ENCODE measurements at regions not wholly inside any gene's neighbourhood (a gene's known extent, or its start where the extent isn't known, plus 50 kb on each side); places are given as distances from the start of the nearest gene placed in this dataset.

DNA sequence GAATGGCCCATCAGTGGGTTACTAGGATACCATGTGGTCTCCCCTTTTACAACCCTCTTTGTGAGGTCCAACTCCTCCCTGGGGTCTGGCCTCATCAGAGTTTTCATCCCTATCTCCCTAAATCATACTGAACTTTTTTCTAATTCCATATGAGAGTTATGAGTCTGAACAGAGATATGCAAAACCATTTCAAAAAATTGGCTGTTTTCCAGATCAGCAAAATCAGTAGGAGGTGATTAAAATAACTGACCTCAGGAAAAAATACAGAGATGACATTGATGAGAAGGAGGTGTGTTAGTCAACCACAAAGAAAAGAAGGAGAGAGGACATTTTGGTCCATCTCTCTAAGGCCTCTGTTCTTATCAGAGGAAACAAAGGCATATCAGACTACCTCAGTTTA lies 200.8 kb upstream of the CFAP20DC start:
- no peaks in the 10 kb centered on the region for H3K27me3 Mint-ChIP-seq
- H3K9me3 Mint-ChIP-seq = peaks cover 0 to 11% (median 0%) of the 10 kb centered on the region in 9 donors
- H3K36me3 Mint-ChIP-seq = no peaks in the 10 kb centered on the region
- DNase-seq (no peak), ATAC-seq (no peak)
- H3K27ac Mint-ChIP-seq = no peak overlapping the region
- POLR2A ChIA-PET = no interaction called here
- peaks cover 0 to 8% (median 0%) of the 10 kb centered on the region in 4 donors for H3K4me1 Mint-ChIP-seq
- H3K4me3 Mint-ChIP-seq = no peak overlapping the region

DNA sequence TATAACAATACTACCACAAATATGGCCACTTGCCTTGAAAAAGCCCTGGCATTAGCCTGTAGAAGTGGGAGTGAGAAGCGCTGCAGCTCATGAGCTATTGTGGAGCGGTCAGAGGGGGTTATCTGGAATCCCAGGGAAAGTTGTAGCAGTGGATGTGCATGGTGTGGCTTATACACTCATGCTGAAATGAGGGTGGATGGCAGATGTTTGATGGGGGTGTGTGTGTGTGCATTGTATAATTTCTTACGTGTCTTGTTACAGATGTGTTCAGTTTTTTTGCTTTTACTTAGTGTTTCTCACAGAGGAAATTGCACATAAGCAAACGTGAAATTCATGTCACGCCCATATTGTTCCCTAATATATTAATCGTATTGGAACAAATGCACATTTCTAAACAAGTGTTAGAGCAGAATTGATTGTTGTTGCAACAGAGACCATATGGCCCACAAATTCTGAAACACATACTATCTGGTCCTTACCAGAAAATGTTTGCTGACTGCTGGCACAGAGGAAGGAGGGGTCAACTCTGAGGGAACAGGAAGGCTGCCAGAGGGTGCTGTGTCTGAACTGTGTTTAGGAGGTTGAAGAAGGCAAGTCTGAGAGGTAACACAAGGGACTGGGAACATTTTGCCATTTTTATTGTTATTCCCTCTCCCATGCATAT lies 200.0 kb upstream of the CFAP20DC start:
- no peak for ATAC-seq
- no peaks in the 10 kb centered on the region for H3K27me3 Mint-ChIP-seq
- peaks cover 0 to 8% (median 0%) of the 10 kb centered on the region in 4 donors for H3K4me1 Mint-ChIP-seq
- no peak for DNase-seq
- POLR2A ChIA-PET = no interaction called here
- H3K27ac Mint-ChIP-seq = no peak overlapping the region
- no peaks in the 10 kb centered on the region for H3K36me3 Mint-ChIP-seq
- H3K4me3 Mint-ChIP-seq = no peak overlapping the region
- H3K9me3 Mint-ChIP-seq = peaks cover 0 to 11% (median 0%) of the 10 kb centered on the region in 9 donors

DNA sequence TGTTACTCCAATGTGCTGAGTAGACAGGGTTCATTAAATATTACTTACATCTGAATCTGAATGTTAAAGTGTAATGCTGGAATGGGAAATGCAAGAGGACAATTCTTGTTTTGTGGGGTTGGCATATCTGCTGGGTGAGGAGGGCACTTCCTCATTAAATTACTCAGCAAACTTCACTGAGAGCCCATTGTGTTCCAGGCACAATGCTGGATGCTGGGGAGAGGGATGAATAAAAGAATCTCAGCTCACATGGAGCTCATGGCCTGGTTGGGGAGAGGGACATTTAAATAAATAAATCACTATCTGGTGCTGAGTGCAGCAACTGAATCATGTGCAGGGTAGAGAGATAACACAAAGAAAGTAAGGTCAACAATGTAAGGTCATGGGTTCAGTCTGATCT lies 199.2 kb upstream of the CFAP20DC start:
- Mint-ChIP-seq H3K27me3 (no peaks in the 10 kb centered on the region), H3K4me3 (no peak overlapping the region), H3K4me1 (peaks cover 0 to 8% (median 0%) of the 10 kb centered on the region in 4 donors), H3K36me3 (no peaks in the 10 kb centered on the region), H3K27ac (no peak overlapping the region), H3K9me3 (peaks cover 0 to 11% (median 0%) of the 10 kb centered on the region in 9 donors)
- no peak for DNase-seq
- POLR2A ChIA-PET = no interaction called here
- no peak for ATAC-seq

DNA sequence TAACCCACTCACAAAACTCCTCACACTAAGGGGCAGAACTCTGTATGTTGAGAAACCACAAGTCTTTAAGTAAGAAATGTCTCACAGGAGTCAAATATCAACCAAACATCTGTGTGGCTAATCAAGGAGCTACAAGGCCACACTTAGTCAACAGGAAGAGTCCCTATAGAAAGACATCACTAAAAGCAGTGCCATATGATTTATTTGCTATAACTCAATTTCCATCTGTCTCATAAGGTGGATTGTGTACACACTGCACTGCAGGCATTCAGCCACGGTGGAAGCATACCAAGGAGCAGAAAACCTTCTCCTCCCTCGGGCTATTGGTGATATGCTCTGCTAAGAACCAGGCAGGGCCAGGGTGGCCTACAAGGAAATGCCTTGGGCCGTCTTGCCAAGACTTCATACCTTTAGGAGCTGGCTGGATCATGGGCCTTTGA lies 197.6 kb upstream of the CFAP20DC start:
- ATAC-seq = no peak
- POLR2A ChIA-PET = no interaction called here
- Mint-ChIP-seq H3K27me3 (peaks cover 0 to 4% (median 0%) of the 10 kb centered on the region in 5 donors), H3K36me3 (no peaks in the 10 kb centered on the region), H3K4me3 (no peak overlapping the region), H3K4me1 (peaks cover 0 to 8% (median 0%) of the 10 kb centered on the region in 4 donors), H3K9me3 (peaks cover 0 to 11% (median 3%) of the 10 kb centered on the region in 9 donors), H3K27ac (no peak overlapping the region)
- DNase-seq = no peak

DNA sequence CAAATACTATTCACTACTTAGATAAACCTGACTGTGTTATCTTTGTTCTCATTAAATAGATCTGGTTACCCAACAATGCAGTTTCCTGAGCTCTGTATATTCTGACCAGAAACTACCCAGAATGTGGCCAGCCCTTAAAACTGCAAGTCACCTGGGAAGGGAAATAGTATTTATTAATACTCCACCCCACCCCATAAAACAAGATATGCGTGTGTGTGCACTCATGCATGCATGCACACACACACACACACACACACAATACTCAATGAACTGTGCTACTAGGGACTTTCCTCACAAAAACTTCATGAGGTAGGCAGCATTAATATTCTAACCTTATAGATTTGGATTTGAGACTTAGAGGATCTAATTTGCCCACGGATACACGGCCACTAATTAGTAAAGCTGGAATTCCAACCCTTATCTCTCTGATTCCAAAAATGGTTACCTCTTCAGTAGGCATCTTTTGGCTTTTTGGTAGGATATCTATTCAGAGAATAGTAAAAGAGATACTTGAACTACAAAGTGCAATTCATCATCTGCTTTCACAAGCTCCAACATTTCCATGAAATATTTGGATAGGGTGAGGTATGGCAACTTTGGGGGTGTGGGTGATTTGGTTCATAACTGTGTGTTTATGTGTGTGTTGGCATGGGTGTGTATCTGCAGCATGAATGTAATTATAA lies 197.0 kb upstream of the CFAP20DC start:
- no peak for ATAC-seq
- Mint-ChIP-seq H3K27ac (no peak overlapping the region), H3K36me3 (no peaks in the 10 kb centered on the region), H3K27me3 (peaks cover 0 to 4% (median 0%) of the 10 kb centered on the region in 5 donors), H3K9me3 (peaks cover 0 to 11% (median 3%) of the 10 kb centered on the region in 9 donors), H3K4me3 (no peak overlapping the region), H3K4me1 (peaks cover 0 to 8% (median 0%) of the 10 kb centered on the region in 4 donors)
- POLR2A ChIA-PET = no interaction called here
- DNase-seq = no peak

- Mint-ChIP-seq H3K27me3 (peaks cover 0 to 4% (median 0%) of the 10 kb centered on the region in 5 donors), H3K27ac (no peak overlapping the region), H3K4me3 (no peak overlapping the region), H3K4me1 (peaks cover 0 to 8% (median 0%) of the 10 kb centered on the region in 4 donors), H3K9me3 (peaks cover 0 to 11% (median 3%) of the 10 kb centered on the region in 9 donors), H3K36me3 (no peaks in the 10 kb centered on the region)
- POLR2A ChIA-PET = no interaction called here
- DNase-seq = no peak
- ATAC-seq = no peak
These were observed 196.2 kb upstream of the CFAP20DC start for GRCh38 chr3:59245859-59246501.

DNA sequence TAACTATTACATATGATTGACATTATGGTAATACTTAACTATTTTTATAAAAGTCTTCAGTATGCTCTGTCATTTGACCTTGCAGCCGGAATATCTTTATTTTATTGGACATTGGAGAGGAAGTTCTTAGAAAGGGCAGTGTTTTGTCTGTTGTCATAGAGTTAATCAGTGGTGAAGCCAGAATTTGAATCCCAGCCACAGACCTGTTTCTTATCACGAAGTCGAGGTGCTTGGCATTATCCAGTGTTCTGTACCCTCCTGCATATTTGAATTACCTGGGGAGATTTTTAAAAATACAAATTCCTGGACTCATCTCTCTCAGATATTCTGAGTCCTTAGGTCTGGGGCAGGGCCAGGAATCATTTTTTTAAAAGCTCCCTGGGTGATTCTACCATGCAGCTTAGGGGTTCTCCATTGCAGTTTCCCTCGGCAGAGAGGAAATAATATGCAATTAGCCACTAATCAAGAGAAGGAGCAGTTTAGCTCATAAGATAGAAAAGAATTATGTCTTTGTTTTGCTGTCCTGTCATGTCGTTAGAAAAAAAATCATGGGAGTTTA lies 195.6 kb upstream of the CFAP20DC start:
- ATAC-seq (no peak), DNase-seq (no peak)
- no peak overlapping the region for H3K4me3 Mint-ChIP-seq
- peaks cover 0 to 4% (median 0%) of the 10 kb centered on the region in 5 donors for H3K27me3 Mint-ChIP-seq
- peaks cover 0 to 8% (median 0%) of the 10 kb centered on the region in 4 donors for H3K4me1 Mint-ChIP-seq
- H3K36me3 Mint-ChIP-seq = no peaks in the 10 kb centered on the region
- peaks cover 0 to 11% (median 3%) of the 10 kb centered on the region in 9 donors for H3K9me3 Mint-ChIP-seq
- no peak overlapping the region for H3K27ac Mint-ChIP-seq
- POLR2A ChIA-PET = no interaction called here

GRCh38 chr3:59244343-59244742 lies 194.5 kb upstream of the CFAP20DC start:
- H3K27me3 Mint-ChIP-seq = peaks cover 0 to 4% (median 0%) of the 10 kb centered on the region in 5 donors
- POLR2A ChIA-PET = no interaction called here
- no peak overlapping the region for H3K27ac Mint-ChIP-seq
- H3K4me1 Mint-ChIP-seq = peaks cover 0 to 8% (median 0%) of the 10 kb centered on the region in 4 donors
- DNase-seq (no peak), ATAC-seq (no peak)
- H3K36me3 Mint-ChIP-seq = peaks cover 0 to under 1% (median 0%) of the 10 kb centered on the region in 3 donors
- H3K9me3 Mint-ChIP-seq = peaks cover 0 to 11% (median 3%) of the 10 kb centered on the region in 9 donors
- H3K4me3 Mint-ChIP-seq = no peak overlapping the region

DNA sequence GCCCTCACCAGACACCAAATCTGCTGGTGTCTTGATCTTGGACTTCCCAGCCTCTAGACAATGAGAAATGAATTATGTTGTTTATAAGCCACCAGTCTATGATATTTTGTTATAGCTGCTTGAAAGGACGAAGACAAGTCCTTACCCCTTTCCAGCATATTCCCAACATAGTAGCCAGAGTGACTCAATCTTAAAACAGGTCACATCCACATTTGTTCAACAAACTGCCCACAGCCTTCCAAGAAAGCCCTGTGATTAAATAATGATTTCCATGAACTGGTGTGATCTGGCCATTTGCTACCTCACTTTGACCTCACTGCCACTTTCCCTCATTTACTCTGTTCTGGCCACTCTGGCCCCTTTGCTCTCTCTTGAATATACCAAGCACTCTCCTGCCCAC lies 193.7 kb upstream of the CFAP20DC start:
- ATAC-seq (no peak), DNase-seq (no peak)
- H3K27ac Mint-ChIP-seq = no peak overlapping the region
- POLR2A ChIA-PET = no interaction called here
- peaks cover 0 to 4% (median 0%) of the 10 kb centered on the region in 5 donors for H3K27me3 Mint-ChIP-seq
- H3K4me3 Mint-ChIP-seq = no peak overlapping the region
- peaks cover 0 to 11% (median 4%) of the 10 kb centered on the region in 9 donors for H3K9me3 Mint-ChIP-seq
- H3K36me3 Mint-ChIP-seq = peaks cover 0 to 8% (median 0%) of the 10 kb centered on the region in 3 donors
- peaks cover 0 to 8% (median 0%) of the 10 kb centered on the region in 4 donors for H3K4me1 Mint-ChIP-seq

DNA sequence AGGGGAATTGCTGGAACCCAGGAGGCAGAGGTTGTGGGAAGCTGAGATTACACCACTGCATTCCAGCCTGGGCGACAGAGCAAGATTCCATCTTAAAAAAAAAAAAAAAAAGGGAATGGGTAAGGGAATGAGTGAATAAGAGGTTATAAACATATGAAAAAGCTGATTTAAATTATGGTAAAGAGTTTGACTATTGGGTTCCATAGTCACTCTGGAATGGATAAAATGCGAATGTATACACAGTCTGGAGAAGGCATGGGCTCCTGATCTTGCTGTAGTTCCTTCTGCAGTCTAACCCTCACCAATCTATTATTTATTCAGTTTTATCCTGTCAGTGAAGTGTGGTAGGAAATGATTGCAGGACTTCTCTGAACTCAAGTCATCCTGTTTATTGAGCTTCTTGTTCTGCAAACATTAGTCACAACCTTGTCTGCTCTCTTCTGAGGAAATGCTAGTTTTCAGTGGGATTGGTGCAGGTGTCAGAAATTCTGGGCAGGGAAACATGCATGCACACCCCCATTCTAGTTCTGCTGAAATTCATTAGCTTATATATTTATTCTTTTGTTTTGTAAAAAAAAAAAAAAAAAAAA lies 190.9 kb upstream of the CFAP20DC start:
- peaks cover 0 to 3% (median 0%) of the 10 kb centered on the region in 4 donors for H3K4me1 Mint-ChIP-seq
- POLR2A ChIA-PET = interaction anchor here (0.6 kb wide), 1 partner anchor 529 kb away, joined by 5 read pairs; no protein-coding TSS in a partner anchor
- H3K4me3 Mint-ChIP-seq = no peak overlapping the region
- H3K27ac Mint-ChIP-seq = no peak overlapping the region
- peaks cover 0 to 4% (median 3%) of the 10 kb centered on the region in 5 donors for H3K27me3 Mint-ChIP-seq
- no peak for DNase-seq
- H3K36me3 Mint-ChIP-seq = peaks cover 0 to 8% (median 0%) of the 10 kb centered on the region in 3 donors
- no peak for ATAC-seq
- H3K9me3 Mint-ChIP-seq = peaks cover 0 to 11% (median 0%) of the 10 kb centered on the region in 9 donors

DNA sequence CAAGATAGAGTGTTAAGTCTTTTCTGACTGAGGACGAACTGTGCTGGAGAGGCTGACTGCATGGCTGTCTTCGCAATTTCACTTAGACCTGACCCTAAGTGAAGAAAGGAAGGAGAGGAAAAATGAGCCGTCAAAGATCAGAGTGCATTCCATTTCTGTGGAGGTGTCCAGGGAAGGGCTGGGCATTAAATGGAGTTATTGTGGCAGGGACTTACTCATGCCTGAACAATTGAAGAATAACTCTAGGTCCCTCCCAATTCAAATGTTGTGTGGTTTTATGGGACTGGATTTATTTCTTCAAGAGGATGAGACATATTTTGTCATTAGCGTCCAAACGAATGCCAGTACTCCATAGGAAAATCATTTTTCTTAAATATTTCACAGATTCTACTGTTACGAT lies 187.3 kb upstream of the CFAP20DC start:
- peaks cover 0 to 19% (median 6%) of the 10 kb centered on the region in 9 donors for H3K9me3 Mint-ChIP-seq
- H3K27ac Mint-ChIP-seq = no peak overlapping the region

GRCh38 chr3:59235634-59236012 lies 185.8 kb upstream of the CFAP20DC start:
- no peak for DNase-seq
- Mint-ChIP-seq H3K27ac (peak overlapping the region in 1 of 10 donors; percentile 81), H3K4me1 (peaks cover 0 to 13% (median 0%) of the 10 kb centered on the region in 4 donors), H3K36me3 (peaks cover 0 to 15% (median 8%) of the 10 kb centered on the region in 3 donors), H3K27me3 (peaks cover 0 to 4% (median 0%) of the 10 kb centered on the region in 5 donors), H3K9me3 (peaks cover 4 to 34% (median 17%) of the 10 kb centered on the region in 9 donors), H3K4me3 (peak overlapping the region in 1 of 10 donors; percentile 58)
- POLR2A ChIA-PET = no interaction called here
- no peak for ATAC-seq

More for the DNA sequence above, 187.3 kb upstream of the CFAP20DC start:
- DNase-seq (no peak), ATAC-seq (no peak)
- POLR2A ChIA-PET = no interaction called here
- no peak overlapping the region for H3K4me3 Mint-ChIP-seq
- H3K27me3 Mint-ChIP-seq = peaks cover 0 to 4% (median 0%) of the 10 kb centered on the region in 5 donors
- H3K4me1 Mint-ChIP-seq = peaks cover 0 to 13% (median 0%) of the 10 kb centered on the region in 4 donors
- H3K36me3 Mint-ChIP-seq = peaks cover 0 to 8% (median 2%) of the 10 kb centered on the region in 3 donors
